ENCODE measurements at regions not wholly inside any gene's neighbourhood (a gene's known extent, or its start where the extent isn't known, plus 50 kb on each side); places are given as distances from the start of the nearest gene placed in this dataset.

DNA sequence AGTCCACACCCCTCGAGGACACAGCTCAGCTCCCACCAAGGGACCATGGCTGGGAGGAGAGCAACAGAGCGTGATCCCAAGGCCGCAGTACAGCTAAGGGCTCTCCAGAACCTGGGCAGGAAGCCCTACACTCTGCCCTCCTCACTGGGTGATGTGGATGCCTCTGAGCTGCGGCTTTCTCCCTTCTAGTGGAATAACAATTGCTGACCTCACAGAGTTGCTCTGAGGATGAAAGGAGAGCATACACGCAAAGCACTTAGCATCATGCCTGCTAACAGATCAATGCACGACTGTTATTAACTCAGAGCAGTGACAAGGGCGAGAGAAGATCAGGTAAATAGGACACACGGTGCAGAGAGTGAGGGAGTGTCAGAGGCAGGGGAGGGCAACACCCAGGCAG is 74.2 kb downstream of the ZFP36L2 start:
- H4K20me1 ChIP-seq (ENCODE audit: control insufficient read depth, insufficient read depth): no peaks in the 10 kb centered on the region
- intact Hi-C loops (cut with micrococcal nuclease; ENCODE audit: unreplicated experiment) (no loop called here), in situ Hi-C loops (cut with MboI) (no loop called here)
- H3K36me3 ChIP-seq (ENCODE audit: control insufficient read depth in 2 of 2, insufficient read depth in 2 of 2, low read length in 1 of 2): no peaks in the 10 kb centered on the region
- H3K27ac ChIP-seq (ENCODE audit: control insufficient read depth, insufficient read depth): no peak overlapping the region
- FAIRE-seq (no peak), DNase-seq (ENCODE audit: low read depth, low spot score) (no peak), ATAC-seq (no peak)
- H3K27me3 ChIP-seq (replicated peaks in 1 of 2; ENCODE audit: control insufficient read depth in 2 of 2, insufficient read depth in 2 of 2, low read length in 1 of 2): no peaks in the 10 kb centered on the region
- no peak overlapping the region for H3K9ac ChIP-seq (ENCODE audit: control insufficient read depth, insufficient read depth, low read length)
- no peaks in the 10 kb centered on the region for H3K9me3 ChIP-seq (replicated peaks; ENCODE audit: control insufficient read depth, insufficient read depth, low read length)
- no peak overlapping the region for H3K4me3 ChIP-seq
- H3K4me1 ChIP-seq (ENCODE audit: control insufficient read depth, insufficient read depth, low read length): peaks cover 11% of the 10 kb centered on the region
- H3K79me2 ChIP-seq (ENCODE audit: control insufficient read depth, insufficient read depth, low read length): no peaks in the 10 kb centered on the region
- ChIA-PET SMC1A (ENCODE audit: uncharacterized antibody, unreplicated experiment) (interaction anchor here (0.9 to 1.5 kb wide), 3 partner anchors 13 to 77 kb away, joined by 3 to 7 read pairs (median 4); no protein-coding TSS in a partner anchor), CTCF (interaction anchor here (1.3 kb wide), 1 partner anchor 332 kb away, joined by 8 read pairs; no protein-coding TSS in a partner anchor), POLR2A (interaction anchor here (0.7 to 1.3 kb wide), 2 partner anchors 66 to 77 kb away, joined by 3 to 4 read pairs; no protein-coding TSS in a partner anchor), RAD21 (ENCODE audit: unreplicated experiment) (interaction anchor here (0.6 kb wide), 1 partner anchor 263 kb away, joined by 3 read pairs; no protein-coding TSS in a partner anchor)
- BruUV-seq (replicated peaks): no TSS peak
- TF ChIP-seq MTA2 (IDR thresholded peaks at IDR 0.05; ENCODE audit: low read depth) (no peak), JUNB (IDR thresholded peaks at IDR 0.05) (no peak), MYC (IDR thresholded peaks at IDR 0.05; ENCODE audit: insufficient read depth, insufficient read length, insufficient replicate concordance, low read length, severe bottlenecking) (no peak), HDAC2 (IDR thresholded peaks at IDR 0.05) (no peak), SRF (IDR thresholded peaks at IDR 0.05; ENCODE audit: low read depth in 2 of 2, low read length in 2 of 2) (no peak), IRF3 (IDR thresholded peaks at IDR 0.05) (no peak), RAD21 (IDR thresholded peaks at IDR 0.05; ENCODE audit: insufficient read depth, low read depth, low read length) (no peak), KAT2A (conservative IDR thresholded peaks at IDR 0.05; ENCODE audit: control insufficient read depth, low read depth, low read length) (no peak), ZNF24 (IDR thresholded peaks at IDR 0.05) (no peak), ZNF274 (IDR thresholded peaks at IDR 0.05; ENCODE audit: insufficient read depth, insufficient read length) (no peak), CEBPB (IDR thresholded peaks at IDR 0.05; ENCODE audit: borderline replicate concordance in 1 of 2, low read depth in 2 of 2, low read length in 2 of 2) (no peak), ATF7 (IDR thresholded peaks at IDR 0.05; ENCODE audit: low read depth) (no peak)
- TF ChIP-seq, protein P1, sequence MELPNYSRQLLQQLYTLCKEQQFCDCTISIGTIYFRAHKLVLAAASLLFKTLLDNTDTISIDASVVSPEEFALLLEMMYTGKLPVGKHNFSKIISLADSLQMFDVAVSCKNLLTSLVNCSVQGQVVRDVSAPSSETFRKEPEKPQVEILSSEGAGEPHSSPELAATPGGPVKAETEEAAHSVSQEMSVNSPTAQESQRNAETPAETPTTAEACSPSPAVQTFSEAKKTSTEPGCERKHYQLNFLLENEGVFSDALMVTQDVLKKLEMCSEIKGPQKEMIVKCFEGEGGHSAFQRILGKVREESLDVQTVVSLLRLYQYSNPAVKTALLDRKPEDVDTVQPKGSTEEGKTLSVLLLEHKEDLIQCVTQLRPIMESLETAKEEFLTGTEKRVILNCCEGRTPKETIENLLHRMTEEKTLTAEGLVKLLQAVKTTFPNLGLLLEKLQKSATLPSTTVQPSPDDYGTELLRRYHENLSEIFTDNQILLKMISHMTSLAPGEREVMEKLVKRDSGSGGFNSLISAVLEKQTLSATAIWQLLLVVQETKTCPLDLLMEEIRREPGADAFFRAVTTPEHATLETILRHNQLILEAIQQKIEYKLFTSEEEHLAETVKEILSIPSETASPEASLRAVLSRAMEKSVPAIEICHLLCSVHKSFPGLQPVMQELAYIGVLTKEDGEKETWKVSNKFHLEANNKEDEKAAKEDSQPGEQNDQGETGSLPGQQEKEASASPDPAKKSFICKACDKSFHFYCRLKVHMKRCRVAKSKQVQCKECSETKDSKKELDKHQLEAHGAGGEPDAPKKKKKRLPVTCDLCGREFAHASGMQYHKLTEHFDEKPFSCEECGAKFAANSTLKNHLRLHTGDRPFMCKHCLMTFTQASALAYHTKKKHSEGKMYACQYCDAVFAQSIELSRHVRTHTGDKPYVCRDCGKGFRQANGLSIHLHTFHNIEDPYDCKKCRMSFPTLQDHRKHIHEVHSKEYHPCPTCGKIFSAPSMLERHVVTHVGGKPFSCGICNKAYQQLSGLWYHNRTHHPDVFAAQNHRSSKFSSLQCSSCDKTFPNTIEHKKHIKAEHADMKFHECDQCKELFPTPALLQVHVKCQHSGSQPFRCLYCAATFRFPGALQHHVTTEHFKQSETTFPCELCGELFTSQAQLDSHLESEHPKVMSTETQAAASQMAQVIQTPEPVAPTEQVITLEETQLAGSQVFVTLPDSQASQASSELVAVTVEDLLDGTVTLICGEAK (IDR thresholded peaks at IDR 0.05; ENCODE audit: borderline replicate concordance): no peak
- no peak overlapping the region for H3K4me2 ChIP-seq (ENCODE audit: control insufficient read depth, insufficient read depth)
- no peak overlapping the region for H2AFZ ChIP-seq (ENCODE audit: control insufficient read depth, low read depth, low read length)
- WGBS (ENCODE audit: insufficient coverage, insufficient replicate concordance, low lambda C conversion rate, missing lambda C conversion rate): 66% methylated on average over 8 of the region's 8 CpGs
